ENCODE measurements at regions not wholly inside any gene's neighbourhood (a gene's known extent, or its start where the extent isn't known, plus 50 kb on each side); places are given as distances from the start of the nearest gene placed in this dataset.
"Not testable (repeated sequence)": the region's sequence is repeated elsewhere in the genome, so short reads cannot be mapped to it uniquely, and the experiment has no call there.

- no peak for DNase-seq (ENCODE audit: low spot score)
These were observed 651.8 kb upstream of the SGO1 start for GRCh38 chr3:20837676-20838302.

DNA sequence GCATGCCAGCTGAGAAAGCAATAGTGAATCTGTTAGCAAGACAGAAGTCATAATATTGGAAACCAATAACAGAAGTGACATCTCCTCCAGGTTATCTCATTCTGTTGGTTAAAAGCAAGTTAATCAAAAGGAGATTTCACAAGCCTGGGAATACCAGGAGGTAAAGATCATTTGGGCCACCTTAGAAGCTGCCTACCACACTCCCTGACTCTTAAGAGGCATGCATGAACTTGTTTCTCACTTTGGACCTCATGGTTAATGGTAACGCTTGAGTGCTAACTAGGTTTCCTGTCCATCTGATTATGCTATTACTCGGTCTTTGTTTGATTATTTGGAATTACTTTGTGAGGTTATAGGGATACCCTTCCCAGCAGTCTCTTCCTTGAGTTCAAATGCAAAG, 650.8 kb upstream of the SGO1 start:
- DNase-seq (ENCODE audit: low spot score), result no peak

DNA sequence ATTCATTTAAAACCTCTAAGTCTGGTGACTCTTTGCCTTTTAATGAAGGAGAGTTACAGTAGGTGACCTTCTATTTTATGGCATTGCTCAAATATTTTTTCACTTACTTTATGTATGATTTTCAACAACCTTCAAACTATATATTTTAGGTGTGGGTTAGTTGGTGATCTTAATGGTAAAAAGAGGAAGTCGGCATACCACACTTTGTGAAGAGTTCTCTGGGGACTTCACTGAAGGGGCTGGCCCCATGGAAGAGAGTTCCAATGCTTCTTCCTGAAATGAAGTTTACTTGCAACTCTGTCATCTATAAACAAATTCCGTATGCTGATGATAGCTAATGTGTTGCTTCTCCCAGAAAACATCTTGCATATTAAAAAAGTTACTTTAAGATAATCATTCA, 647.0 kb upstream of the SGO1 start:
- no peak for DNase-seq (ENCODE audit: low spot score)

GRCh38 chr3:20822251-20822650, 636.2 kb upstream of the SGO1 start:
- no peak for DNase-seq (ENCODE audit: low spot score)

GRCh38 chr3:20820872-20821271, 634.9 kb upstream of the SGO1 start:
- DNase-seq (ENCODE audit: low spot score), result not testable (repeated sequence)

DNA sequence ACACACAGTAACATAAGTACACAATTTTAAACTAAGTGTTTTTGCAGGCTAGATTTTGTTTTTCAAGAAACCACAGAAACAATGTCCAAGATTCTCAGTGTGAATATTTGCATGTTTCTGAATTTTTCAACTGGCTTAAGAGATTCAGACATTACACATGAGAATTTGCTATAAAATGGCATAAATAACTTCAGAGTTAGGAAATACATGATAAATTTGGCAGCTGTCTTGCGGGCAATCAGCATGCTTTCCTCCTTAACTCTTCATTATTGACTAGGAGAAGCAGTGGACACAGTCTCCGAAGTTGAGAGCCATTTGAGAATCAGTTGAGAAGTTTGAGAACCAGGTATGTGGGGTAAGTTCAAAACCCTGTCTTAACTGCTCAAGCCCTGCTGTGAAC, 625.6 kb upstream of the SGO1 start:
- no peak for DNase-seq (ENCODE audit: low spot score)

- DNase-seq (ENCODE audit: low spot score), result no peak
These were observed 625.0 kb upstream of the SGO1 start for GRCh38 chr3:20811006-20811405.

DNA sequence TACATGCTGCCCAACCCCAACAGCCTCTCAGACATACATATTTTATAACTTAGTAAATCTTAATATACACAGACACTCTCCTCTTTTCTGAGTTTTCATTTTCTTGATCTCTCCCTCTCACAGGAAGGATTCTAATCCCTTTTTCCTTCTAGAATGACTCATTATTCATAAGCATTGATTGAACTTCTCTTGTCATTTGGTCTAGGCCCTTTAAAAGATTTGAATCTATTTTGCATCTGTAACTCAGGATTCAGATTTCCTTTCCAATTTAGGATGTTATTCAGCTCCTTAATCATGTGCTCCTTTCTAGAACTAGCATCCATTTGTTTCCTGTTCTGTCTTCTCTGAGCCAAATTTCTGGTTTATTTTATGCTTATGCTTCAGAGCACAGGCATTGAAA, 624.5 kb upstream of the SGO1 start:
- no peak for DNase-seq (ENCODE audit: low spot score)

GRCh38 chr3:20809356-20809755, 623.4 kb upstream of the SGO1 start:
- DNase-seq (ENCODE audit: low spot score), result no peak

- no peak for DNase-seq (ENCODE audit: low spot score)
These were observed 622.9 kb upstream of the SGO1 start for GRCh38 chr3:20808864-20809263.

- no peak for DNase-seq (ENCODE audit: low spot score)
These were observed 612.7 kb upstream of the SGO1 start for GRCh38 chr3:20798666-20799065.

- DNase-seq (ENCODE audit: low spot score), result no peak
These were observed 601.0 kb upstream of the SGO1 start for GRCh38 chr3:20787005-20787404.

DNA sequence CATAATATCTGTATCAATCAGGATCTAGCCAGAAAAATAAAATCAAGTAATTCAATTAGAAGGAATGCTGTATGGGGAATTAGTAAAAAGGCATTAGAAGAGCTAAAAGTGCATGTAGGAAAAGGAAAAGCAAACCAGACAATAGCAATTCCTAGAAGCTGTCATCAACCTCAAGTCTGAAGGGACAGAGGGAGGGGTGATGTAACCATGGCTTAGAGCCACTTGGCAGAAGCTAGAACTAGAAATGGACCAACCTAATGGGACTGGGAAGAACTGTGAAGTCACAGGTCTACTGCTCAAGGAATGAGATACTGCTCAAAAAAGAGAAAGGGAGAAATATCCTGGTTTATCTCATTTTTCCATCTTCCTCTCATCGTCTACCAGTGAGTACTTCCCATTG, 590.7 kb upstream of the SGO1 start:
- DNase-seq (ENCODE audit: low spot score), result no peak

DNA sequence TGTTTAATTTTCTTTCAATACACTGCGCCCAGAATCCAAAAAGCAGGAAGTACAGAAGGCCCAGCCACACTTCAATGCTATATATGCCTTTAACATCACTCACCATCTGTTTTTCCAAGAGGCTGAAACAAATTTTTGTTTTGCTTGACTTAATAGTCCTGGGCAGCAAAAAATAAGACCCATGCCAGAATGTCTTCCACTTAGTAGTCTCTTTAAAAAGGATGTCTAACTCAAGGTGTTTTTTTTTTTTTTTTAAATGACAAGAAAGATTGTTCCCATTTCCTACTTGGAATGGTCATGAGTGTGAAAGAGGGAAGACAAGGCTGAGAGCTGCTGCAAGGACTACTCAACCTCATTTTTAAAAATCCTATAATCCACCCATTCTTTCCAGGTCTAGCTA, 590.3 kb upstream of the SGO1 start:
- DNase-seq (ENCODE audit: low spot score), result no peak

DNA sequence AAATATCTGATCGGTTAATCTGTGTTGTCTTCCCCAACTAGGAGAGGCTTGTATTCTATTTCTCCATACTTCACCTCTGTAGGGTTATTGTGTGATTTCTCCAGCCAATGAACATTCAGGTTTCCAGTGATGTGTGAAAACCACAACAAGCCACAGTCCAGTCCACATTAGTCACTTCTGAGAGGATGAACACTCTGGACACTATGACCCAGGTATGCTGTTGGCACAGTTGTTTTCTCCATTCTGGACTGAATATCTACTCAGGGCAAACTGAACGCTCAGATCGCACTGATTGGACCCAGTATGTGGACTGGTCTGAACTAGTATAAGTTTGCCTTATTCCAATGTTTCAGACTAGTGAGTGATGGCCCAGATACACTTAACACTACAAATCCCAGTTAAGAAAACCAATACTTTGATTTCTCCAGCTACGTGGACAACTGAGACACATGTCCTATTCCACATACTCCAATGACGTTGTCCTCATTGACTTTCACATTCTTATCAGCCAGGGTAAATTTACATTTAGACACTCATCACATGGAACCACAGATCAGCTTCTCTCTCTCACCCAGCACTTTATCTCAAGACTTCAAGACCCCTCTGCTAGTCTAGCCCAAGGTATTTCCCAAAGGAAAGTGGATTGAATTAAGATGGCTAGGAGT, 587.4 kb upstream of the SGO1 start:
- DNase-seq (ENCODE audit: low spot score), result no peak

GRCh38 chr3:20772869-20773268, 586.9 kb upstream of the SGO1 start:
- no peak for DNase-seq (ENCODE audit: low spot score)

DNA sequence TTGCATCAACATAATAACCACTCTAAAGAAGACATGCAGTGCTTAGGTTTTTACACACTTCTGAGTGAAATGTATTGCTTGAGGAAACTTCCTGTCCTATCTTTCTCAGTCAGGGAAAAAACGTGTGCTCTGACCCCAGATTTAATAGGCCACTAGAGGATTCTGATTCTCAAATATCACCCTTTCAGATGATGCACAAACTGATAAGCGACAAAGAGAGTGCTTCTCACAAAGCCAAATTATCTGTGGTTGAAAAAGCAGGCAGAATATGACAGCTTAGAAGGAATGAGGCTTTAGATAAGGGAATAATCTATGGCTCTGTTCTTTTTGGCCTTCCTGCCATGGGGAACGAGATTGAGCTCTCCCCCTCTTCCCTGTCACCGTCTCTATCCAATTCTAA, 583.4 kb upstream of the SGO1 start:
- no peak for DNase-seq (ENCODE audit: low spot score)

DNA sequence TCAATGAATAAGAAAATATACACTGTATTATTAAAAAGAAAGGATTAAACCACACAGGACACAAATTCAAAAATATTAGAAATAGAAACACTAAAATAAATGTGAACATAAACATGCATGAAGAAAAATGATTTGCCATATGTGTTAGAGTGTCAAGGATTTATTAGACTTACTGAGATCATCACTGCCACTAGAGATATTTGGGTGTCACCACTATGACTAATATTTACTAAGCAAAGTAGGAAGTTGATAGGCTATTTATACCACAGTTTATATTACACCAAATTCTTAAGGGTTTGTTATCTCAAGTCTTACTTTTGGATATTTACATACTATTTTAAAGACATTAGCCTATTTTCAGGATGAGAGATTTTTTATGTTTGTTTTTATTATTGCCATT, 575.0 kb upstream of the SGO1 start:
- no peak for DNase-seq (ENCODE audit: low spot score)

GRCh38 chr3:20752416-20752815, 566.4 kb upstream of the SGO1 start:
- no peak for DNase-seq (ENCODE audit: low spot score)

- DNase-seq (ENCODE audit: low spot score), result no peak
These were observed 565.3 kb upstream of the SGO1 start for GRCh38 chr3:20751296-20751695.

- no peak for DNase-seq (ENCODE audit: low spot score)
These were observed 561.7 kb upstream of the SGO1 start for GRCh38 chr3:20747741-20748140.

GRCh38 chr3:20743553-20744321, 557.7 kb upstream of the SGO1 start:
- DNase-seq (ENCODE audit: low spot score), result no peak

All from HT-29 (cell line).